A673 (cell line): ENCODE measurements at regions not wholly inside any gene's neighbourhood (a gene's known extent, or its start where the extent isn't known, plus 50 kb on each side); places are given as distances from the start of the nearest gene placed in this dataset.

Source experiments
- EZH2 ChIP-seq: fragments of 200-600 bp; sonication (generic); IDR thresholded peaks from 2 replicates; pipeline ENCODE4 v1.6.1; 2017; ENCODE audit warnings: borderline replicate concordance, low read depth, mild to moderate bottlenecking, mixed read lengths, antibody characterized with exemption, low read length; ENCODE audit not compliant: poor library complexity, severe bottlenecking
- TF ChIP-seq, protein P1 (sequence below): fragments of 300-800, 200-600 bp; sonication (generic); conservative IDR thresholded peaks from 2 replicates; pipeline ENCODE4 v1.5.1; 2017; ENCODE audit warnings: low read depth, mild to moderate bottlenecking, antibody characterized with exemption, low read length, moderate library complexity, mixed read lengths

DNA sequence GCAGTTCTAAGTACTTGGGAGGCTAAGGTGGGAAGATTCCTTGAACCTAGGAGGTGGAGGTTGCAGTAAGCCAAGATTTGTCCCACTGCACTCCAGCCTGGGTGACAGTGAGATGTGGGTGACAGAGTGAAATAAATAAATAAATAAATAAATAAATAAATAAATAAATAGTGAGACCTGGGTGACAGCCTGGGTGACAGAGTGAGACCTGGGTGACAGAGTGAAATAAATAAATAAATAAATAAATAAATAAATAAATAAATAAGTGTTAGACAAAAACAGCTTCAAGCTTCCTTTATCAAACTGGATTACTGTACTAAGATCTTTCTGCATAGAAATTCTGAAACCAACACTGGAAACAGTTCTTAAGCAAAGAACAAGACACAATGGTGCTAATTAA lies 71.8 kb upstream of the BMP2K start:
- TF ChIP-seq, protein P1, sequence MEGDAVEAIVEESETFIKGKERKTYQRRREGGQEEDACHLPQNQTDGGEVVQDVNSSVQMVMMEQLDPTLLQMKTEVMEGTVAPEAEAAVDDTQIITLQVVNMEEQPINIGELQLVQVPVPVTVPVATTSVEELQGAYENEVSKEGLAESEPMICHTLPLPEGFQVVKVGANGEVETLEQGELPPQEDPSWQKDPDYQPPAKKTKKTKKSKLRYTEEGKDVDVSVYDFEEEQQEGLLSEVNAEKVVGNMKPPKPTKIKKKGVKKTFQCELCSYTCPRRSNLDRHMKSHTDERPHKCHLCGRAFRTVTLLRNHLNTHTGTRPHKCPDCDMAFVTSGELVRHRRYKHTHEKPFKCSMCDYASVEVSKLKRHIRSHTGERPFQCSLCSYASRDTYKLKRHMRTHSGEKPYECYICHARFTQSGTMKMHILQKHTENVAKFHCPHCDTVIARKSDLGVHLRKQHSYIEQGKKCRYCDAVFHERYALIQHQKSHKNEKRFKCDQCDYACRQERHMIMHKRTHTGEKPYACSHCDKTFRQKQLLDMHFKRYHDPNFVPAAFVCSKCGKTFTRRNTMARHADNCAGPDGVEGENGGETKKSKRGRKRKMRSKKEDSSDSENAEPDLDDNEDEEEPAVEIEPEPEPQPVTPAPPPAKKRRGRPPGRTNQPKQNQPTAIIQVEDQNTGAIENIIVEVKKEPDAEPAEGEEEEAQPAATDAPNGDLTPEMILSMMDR, result no peak
- no peak for TF ChIP-seq EZH2
